Thymus (tissue), 11 donors: ENCODE measurements at regions not wholly inside any gene's neighbourhood (a gene's known extent, or its start where the extent isn't known, plus 50 kb on each side); places are given as distances from the start of the nearest gene placed in this dataset.

ENCODE experiments used
- DNase-seq, 9 donors: peaks; one replicate each; pipeline ENCODE4 v3.0.0-alpha.2; 2013; ENCODE audit warnings: low spot score in 9 of 9, low read depth in 6 of 9, missing footprints in 1 of 9
- H3K27ac ChIP-seq, 2 donors: one replicate each; pipeline ENCODE4 v1.5.1; 2013; ENCODE audit warnings: control low read depth in 1 of 2, low read depth in 1 of 2, low read length in 1 of 2, mild to moderate bottlenecking in 1 of 2, moderate library complexity in 1 of 2
- H3K27me3 ChIP-seq, 2 donors: one replicate each; pipeline ENCODE4 v1.5.1; 2013; ENCODE audit warnings: low read length in 1 of 2; ENCODE audit not compliant: control insufficient read depth in 2 of 2, insufficient read depth in 1 of 2
- H3K36me3 ChIP-seq, 2 donors: one replicate each; pipeline ENCODE4 v1.5.1; 2013; ENCODE audit warnings: low read length in 1 of 2, mild to moderate bottlenecking in 1 of 2, moderate library complexity in 1 of 2; ENCODE audit not compliant: control insufficient read depth in 2 of 2, insufficient read depth in 2 of 2
- H3K4me1 ChIP-seq, 2 donors: one replicate each; pipeline ENCODE4 v1.5.1; 2013; ENCODE audit warnings: low read length in 2 of 2; ENCODE audit not compliant: control insufficient read depth in 2 of 2, insufficient read depth in 2 of 2
- H3K4me3 ChIP-seq, 2 donors: one replicate each; pipeline ENCODE4 v1.5.1; 2013; ENCODE audit warnings: low read length in 2 of 2, control low read depth in 1 of 2, mild to moderate bottlenecking in 1 of 2
- H3K9me3 ChIP-seq, 2 donors: one replicate each; pipeline ENCODE4 v1.5.1; 2013; ENCODE audit warnings: low read length in 1 of 2, mild to moderate bottlenecking in 1 of 2; ENCODE audit not compliant: control insufficient read depth in 2 of 2, insufficient read depth in 1 of 2
- WGBS: extraction: QIAGEN DNeasy Blood & Tissue Kit; methylation state at CpG from one replicate; pipeline ENCODE4 v1.1.7; 2013; 5-methylcytosine and 5-hydroxymethylcytosine counted together
- donor health status: healthy.

DNA sequence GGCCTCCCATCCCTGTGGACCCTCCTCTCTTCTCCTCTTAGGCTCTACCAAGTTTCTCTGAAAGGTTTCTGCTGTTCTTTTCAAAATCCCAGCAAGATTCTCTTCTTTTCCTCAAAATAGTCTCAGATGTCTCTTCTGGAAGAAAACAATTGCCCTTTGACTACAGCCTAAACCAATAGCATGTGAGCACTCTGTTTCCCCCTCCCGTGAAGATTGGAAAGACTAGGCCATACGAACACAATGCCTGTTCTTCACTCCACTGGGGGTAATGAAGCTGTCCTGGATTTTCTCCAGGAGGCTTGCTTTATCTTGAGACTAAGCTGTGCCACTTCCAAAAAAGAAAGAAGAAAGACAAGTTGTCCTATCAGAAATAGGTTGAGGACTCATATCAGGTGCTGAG lies 178.7 kb upstream of the MCTP2 start:
- no peaks in the 10 kb centered on the region for H3K9me3 ChIP-seq
- no peak overlapping the region for H3K27ac ChIP-seq
- H3K36me3 ChIP-seq: no peaks in the 10 kb centered on the region
- 95% methylated on average over 2 of the region's 2 CpGs for WGBS
- no peaks in the 10 kb centered on the region for H3K27me3 ChIP-seq
- H3K4me3 ChIP-seq: no peak overlapping the region
- DNase-seq: no peak
- no peaks in the 10 kb centered on the region for H3K4me1 ChIP-seq

DNA sequence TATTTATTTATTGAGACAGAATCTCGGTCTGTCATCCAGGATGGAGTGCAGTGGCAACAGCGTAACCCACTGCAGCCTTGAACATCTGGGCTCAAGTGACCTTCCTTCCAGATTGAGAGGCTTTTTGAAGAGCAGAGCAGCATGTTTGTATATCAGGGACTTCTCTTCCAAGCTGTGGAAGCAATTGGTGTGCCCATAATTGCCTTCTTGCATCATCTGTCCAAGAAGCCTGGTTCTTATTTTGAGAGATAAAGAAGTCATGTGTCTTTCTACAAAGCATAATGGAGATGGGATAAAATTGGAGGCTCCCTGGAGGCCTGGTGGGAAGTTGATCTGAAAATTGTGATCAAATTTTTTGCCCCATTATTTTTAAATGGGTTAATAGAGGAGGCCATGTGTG lies 183.8 kb upstream of the MCTP2 start:
- Histone ChIP-seq H3K9me3 (no peaks in the 10 kb centered on the region), H3K4me1 (no peaks in the 10 kb centered on the region), H3K4me3 (no peak overlapping the region), H3K27ac (no peak overlapping the region), H3K27me3 (no peaks in the 10 kb centered on the region), H3K36me3 (no peaks in the 10 kb centered on the region)
- no peak for DNase-seq
- WGBS: 98% methylated on average over 2 of the region's 2 CpGs

DNA sequence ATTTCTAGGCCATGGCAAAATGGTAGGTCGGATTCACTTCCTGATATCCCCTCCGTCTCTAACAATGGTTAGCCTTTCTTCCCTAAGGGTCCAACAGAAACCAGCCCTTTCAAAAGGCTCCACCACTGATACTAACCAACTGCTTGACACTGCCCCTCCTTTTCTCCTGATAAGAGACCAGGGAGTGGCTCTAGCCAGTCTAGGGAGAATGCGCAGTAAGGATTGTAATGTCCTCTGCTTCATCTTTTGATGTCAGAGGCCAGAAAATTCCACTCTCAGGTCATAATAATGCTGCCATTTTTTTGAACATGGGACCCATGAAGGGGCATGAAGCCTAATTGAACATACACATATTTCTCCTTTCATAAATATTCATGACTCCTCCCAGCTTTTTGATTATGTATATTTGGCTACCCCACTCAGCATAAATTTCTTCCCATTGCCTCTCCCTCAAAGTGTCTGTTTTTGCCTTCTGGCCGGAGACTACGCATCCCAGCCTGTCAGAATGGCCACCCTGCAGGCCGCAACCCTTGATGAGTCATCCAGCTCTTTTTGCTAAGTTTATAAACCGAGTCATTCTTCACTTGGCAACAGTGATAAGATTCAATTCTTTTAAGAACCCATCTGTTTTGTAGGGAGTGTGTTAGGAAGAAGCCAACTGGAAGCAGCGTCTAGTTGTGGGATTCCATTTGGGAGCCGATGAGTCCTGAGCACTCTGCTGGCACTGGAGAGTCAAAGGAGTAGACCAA lies 189.0 kb upstream of the MCTP2 start:
- no peaks in the 10 kb centered on the region for H3K36me3 ChIP-seq
- H3K27ac ChIP-seq: no peak overlapping the region
- H3K4me1 ChIP-seq: no peaks in the 10 kb centered on the region
- H3K9me3 ChIP-seq: no peaks in the 10 kb centered on the region
- no peak for DNase-seq
- no peak overlapping the region for H3K4me3 ChIP-seq
- no peaks in the 10 kb centered on the region for H3K27me3 ChIP-seq
- WGBS: 88% methylated on average over 9 of the region's 9 CpGs

DNA sequence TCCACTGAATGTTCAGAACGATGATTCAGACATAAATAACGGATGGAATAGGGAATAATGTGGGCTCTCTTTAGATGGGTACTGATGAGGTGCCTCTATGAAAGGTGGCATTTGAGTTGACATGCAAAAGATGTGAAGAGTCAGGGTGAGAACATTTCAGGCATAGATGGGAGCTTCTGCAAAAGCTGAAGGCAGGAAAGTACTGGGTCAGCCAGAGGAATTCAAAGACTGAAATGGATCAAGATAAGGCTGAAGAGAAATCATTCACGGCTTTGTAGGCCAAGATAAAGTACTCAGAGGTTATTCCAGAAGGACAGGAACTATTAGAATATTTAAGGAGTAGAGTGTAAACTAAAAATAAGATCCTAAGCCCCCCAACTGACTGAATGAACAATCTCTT lies 189.6 kb upstream of the MCTP2 start:
- H3K27me3 ChIP-seq: no peaks in the 10 kb centered on the region
- H3K36me3 ChIP-seq: no peaks in the 10 kb centered on the region
- WGBS: 95% methylated on average over 3 of the region's 3 CpGs
- no peak overlapping the region for H3K4me3 ChIP-seq
- no peaks in the 10 kb centered on the region for H3K9me3 ChIP-seq
- DNase-seq: no peak
- no peak overlapping the region for H3K27ac ChIP-seq
- no peaks in the 10 kb centered on the region for H3K4me1 ChIP-seq

DNA sequence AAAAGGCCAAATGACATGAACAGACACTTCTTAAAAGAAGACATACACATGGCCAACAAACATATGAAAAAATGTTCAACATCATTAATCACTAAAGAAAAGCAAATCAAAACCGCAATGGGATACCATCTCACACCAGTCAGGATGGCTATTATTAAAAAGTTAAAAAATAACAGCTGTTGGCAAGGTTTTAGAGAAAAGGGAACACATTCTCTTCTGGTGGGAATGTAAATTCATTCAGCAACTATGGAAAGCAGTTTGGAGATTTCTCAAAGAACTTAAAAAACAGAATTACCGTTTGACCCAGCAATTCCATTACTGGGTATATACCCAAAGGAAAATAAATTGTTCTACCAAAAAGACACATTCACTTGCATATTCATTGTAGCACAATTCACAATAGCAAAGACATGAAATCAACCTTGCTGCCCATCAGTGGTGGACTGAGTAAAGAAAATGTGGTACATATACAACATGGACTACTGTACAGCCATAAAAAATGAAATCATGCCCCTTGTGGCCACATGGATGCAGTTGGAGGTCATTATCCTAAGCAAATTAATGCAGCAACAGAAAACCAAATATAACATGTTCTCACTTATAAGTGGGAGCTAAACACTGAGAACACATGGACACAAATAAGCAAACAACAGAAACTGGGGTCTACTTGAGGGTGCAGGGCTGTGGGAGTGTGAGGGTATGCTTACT lies 190.7 kb upstream of the MCTP2 start:
- no peak overlapping the region for H3K4me3 ChIP-seq
- no peak overlapping the region for H3K27ac ChIP-seq
- no peaks in the 10 kb centered on the region for H3K27me3 ChIP-seq
- 95% methylated on average over 2 of the region's 2 CpGs for WGBS
- no peaks in the 10 kb centered on the region for H3K36me3 ChIP-seq
- DNase-seq: no peak
- H3K4me1 ChIP-seq: no peaks in the 10 kb centered on the region
- H3K9me3 ChIP-seq: no peaks in the 10 kb centered on the region

DNA sequence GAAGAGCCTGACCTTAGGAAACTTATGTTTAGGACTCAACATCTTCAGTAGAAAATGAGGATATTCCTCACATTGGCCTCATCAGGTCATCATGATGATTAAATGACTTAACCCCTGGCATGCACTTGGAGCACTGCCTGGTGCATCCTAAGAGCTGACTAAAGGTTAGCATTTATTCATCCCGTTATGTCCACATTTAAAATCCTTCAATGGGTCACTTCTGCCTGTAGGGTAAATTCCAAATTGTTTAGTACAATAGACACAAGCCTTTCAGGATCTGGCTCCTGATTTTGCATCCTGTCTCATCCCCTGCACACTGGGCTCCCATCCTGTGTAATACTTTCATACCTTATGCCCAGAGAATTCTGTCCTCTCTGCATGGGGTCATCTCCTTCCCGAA lies 195.2 kb upstream of the MCTP2 start:
- Histone ChIP-seq H3K27me3 (no peaks in the 10 kb centered on the region), H3K27ac (no peak overlapping the region), H3K4me3 (no peak overlapping the region), H3K4me1 (no peaks in the 10 kb centered on the region), H3K36me3 (no peaks in the 10 kb centered on the region), H3K9me3 (no peaks in the 10 kb centered on the region)
- 96% methylated on average over 2 of the region's 2 CpGs for WGBS
- DNase-seq: no peak

DNA sequence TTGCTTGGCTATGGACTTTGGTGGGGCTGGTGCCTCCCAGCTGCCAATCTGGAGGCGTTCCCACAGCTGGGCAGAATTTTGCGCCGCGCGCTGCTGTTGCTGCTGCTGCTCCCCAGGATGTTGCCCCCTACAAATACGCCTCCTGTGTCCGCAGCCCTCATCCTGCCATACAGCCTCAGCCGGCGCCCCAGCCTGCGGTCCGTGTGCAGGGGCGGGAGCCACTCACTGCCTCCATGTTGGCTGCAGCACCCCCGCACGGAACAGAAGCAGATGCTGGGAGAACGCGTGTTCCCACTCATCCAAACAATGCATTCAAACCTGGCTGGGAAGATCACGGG lies 197.7 kb upstream of the MCTP2 start:
- H3K36me3 ChIP-seq: no peaks in the 10 kb centered on the region

DNA sequence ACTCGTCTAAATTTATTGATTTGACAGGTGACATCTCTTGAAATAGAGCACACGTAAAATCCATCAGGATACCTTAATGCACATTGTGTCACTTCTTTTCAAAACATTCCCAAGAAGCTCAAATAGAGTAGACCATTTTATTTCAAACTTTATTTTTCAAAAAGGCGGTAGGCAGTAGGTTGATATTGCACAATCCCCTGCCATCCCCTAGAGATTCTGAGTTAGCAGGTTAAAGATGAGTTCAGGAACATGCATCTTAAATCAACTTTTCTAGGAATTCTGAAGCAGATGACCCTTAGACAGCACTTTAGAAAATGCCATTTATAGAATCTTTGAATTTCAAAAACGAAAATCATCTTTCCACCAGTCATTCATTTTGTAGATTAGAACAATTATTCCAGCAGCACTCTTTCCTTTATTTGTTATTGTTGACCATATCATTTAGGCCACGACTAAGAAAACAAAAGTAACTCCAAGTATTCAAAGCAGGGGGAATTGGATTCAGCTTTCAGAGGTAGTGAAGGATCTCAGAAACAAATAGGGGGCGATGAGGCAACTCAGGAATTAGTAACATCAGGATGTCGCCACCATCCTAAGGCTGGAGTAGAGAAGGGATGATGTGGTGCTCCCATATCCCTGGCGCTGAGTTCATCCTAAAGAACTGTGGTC lies 198.2 kb upstream of the MCTP2 start:
- no peaks in the 10 kb centered on the region for H3K36me3 ChIP-seq
- H3K27ac ChIP-seq: no peak overlapping the region
- no peaks in the 10 kb centered on the region for H3K9me3 ChIP-seq
- DNase-seq: no peak
- no peaks in the 10 kb centered on the region for H3K4me1 ChIP-seq
- WGBS: 86% methylated on average over 8 of the region's 8 CpGs
- H3K27me3 ChIP-seq: no peaks in the 10 kb centered on the region
- no peak overlapping the region for H3K4me3 ChIP-seq

More for the DNA sequence above, 197.7 kb upstream of the MCTP2 start:
- WGBS: 99% methylated on average over 17 of the region's 17 CpGs
- no peak overlapping the region for H3K4me3 ChIP-seq
- no peak overlapping the region for H3K27ac ChIP-seq
- H3K27me3 ChIP-seq: no peaks in the 10 kb centered on the region
- no peaks in the 10 kb centered on the region for H3K9me3 ChIP-seq
- DNase-seq: no peak
- no peaks in the 10 kb centered on the region for H3K4me1 ChIP-seq

DNA sequence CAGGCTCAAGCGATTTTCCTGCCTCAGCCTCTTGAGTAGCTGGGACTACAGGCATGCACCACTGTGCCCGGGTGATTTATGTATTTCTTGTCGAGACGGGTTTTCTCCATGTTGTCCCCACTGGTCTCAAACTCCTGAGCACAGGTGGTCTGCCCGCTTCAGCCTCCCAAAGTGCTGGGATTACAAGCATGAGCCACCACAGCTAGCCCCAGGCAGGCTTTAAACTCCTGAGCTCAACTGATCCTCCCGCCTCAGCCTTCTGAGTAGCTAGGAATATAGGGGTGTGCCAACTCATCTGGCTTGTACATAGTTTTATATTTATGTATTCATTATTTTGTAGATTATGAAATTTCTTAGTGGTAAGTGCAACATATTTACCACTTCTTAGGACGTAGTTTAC lies 198.8 kb upstream of the MCTP2 start:
- DNase-seq: no peak
- Histone ChIP-seq H3K4me1 (no peaks in the 10 kb centered on the region), H3K4me3 (no peak overlapping the region), H3K36me3 (no peaks in the 10 kb centered on the region), H3K9me3 (no peaks in the 10 kb centered on the region), H3K27ac (no peak overlapping the region), H3K27me3 (no peaks in the 10 kb centered on the region)
- 95% methylated on average over 7 of the region's 7 CpGs for WGBS
